GM19025 (cell line): ENCODE measurements at regions not wholly inside any gene's neighbourhood (a gene's known extent, or its start where the extent isn't known, plus 50 kb on each side); places are given as distances from the start of the nearest gene placed in this dataset.

Experiments used
- ATAC-seq: cut with Tn5 transposase; IDR thresholded peaks from one replicate; pipeline ENCODE4 v1.9.1; 2021; ENCODE audit warnings: mild to moderate bottlenecking, low read depth, moderate library complexity; ENCODE audit not compliant: unreplicated experiment

GRCh38 chr15:47401427-47401826 lies 315.9 kb upstream of the SEMA6D start:
- ATAC-seq: no peak

- no peak for ATAC-seq
Observed at GRCh38 chr15:47402829-47403228, 314.5 kb upstream of the SEMA6D start.

- ATAC-seq: no peak
Observed at GRCh38 chr15:47404877-47405276, 312.4 kb upstream of the SEMA6D start.

GRCh38 chr15:47405365-47406162 lies 311.7 kb upstream of the SEMA6D start:
- no peak for ATAC-seq

- no peak for ATAC-seq
Observed at GRCh38 chr15:47407692-47408091, 309.6 kb upstream of the SEMA6D start.

GRCh38 chr15:47409038-47409437 lies 308.3 kb upstream of the SEMA6D start:
- ATAC-seq: no peak

- ATAC-seq: no peak
Observed at GRCh38 chr15:47409600-47409999, 307.7 kb upstream of the SEMA6D start.

GRCh38 chr15:47410247-47410646 lies 307.1 kb upstream of the SEMA6D start:
- no peak for ATAC-seq

GRCh38 chr15:47411733-47412132 lies 305.6 kb upstream of the SEMA6D start:
- ATAC-seq: no peak

GRCh38 chr15:47412136-47412535 lies 305.2 kb upstream of the SEMA6D start:
- ATAC-seq: no peak

GRCh38 chr15:47412802-47413201 lies 304.5 kb upstream of the SEMA6D start:
- no peak for ATAC-seq

GRCh38 chr15:47414207-47414606 lies 303.1 kb upstream of the SEMA6D start:
- ATAC-seq: no peak

- no peak for ATAC-seq
Observed at GRCh38 chr15:47415539-47415971, 301.8 kb upstream of the SEMA6D start.

GRCh38 chr15:47422881-47423665 lies 294.2 kb upstream of the SEMA6D start:
- ATAC-seq: no peak

- no peak for ATAC-seq
Observed at GRCh38 chr15:47427463-47427862, 289.8 kb upstream of the SEMA6D start.

- ATAC-seq: no peak
Observed at GRCh38 chr15:47429376-47429775, 287.9 kb upstream of the SEMA6D start.

GRCh38 chr15:47431501-47431900 lies 285.8 kb upstream of the SEMA6D start:
- ATAC-seq: no peak

- ATAC-seq: no peak
Observed at GRCh38 chr15:47432826-47433225, 284.5 kb upstream of the SEMA6D start.

GRCh38 chr15:47434596-47434995 lies 282.7 kb upstream of the SEMA6D start:
- no peak for ATAC-seq

GRCh38 chr15:47437491-47437890 lies 279.8 kb upstream of the SEMA6D start:
- no peak for ATAC-seq

- no peak for ATAC-seq
Observed at GRCh38 chr15:47439146-47440111, 277.9 kb upstream of the SEMA6D start.
